HG03354 (cell line): ENCODE measurements at regions not wholly inside any gene's neighbourhood (a gene's known extent, or its start where the extent isn't known, plus 50 kb on each side); places are given as distances from the start of the nearest gene placed in this dataset.

Source experiments
- ATAC-seq: cut with Tn5 transposase; IDR thresholded peaks from one replicate; pipeline ENCODE4 v1.9.1; 2021; ENCODE audit warnings: mild to moderate bottlenecking; ENCODE audit not compliant: unreplicated experiment, poor library complexity, severe bottlenecking

DNA sequence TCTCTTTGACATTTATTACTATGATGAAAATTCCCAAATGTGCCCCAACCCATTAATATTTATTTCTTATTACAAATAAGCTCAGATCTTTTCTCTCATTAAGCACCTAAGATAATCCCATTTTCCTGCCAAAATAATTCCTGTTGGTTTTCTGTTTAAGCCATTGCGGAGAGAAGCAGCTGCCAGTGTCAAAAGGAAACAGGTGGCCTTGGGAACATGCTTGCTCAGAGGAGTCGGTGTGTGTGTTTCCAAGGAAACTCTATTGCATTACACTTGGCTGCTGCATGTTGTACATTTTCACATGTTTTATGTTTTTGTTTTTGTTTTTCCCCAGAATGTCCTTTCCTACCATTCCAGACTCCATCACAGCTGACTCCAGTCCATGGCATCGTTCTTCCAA lies 56.4 kb downstream of the CD24 start:
- no peak for ATAC-seq

DNA sequence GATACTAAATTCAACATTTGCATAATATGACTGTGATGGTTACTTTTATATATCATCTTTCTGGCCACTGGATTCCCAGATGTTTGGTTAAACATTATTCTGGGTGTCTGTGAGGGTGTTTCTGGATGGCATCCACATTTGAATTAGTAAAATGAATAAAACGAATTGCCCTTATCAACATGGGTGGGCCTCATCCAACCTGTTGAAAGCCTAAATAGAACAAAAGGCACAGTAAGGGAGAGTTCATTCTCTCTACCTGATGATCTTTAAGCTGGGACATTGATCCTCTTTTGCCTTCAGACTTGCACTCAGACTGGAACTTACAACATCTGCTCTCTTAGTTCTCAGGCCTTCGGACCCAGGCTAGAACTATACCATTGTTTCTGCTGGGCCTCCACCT lies 57.6 kb downstream of the CD24 start:
- ATAC-seq, result no peak

DNA sequence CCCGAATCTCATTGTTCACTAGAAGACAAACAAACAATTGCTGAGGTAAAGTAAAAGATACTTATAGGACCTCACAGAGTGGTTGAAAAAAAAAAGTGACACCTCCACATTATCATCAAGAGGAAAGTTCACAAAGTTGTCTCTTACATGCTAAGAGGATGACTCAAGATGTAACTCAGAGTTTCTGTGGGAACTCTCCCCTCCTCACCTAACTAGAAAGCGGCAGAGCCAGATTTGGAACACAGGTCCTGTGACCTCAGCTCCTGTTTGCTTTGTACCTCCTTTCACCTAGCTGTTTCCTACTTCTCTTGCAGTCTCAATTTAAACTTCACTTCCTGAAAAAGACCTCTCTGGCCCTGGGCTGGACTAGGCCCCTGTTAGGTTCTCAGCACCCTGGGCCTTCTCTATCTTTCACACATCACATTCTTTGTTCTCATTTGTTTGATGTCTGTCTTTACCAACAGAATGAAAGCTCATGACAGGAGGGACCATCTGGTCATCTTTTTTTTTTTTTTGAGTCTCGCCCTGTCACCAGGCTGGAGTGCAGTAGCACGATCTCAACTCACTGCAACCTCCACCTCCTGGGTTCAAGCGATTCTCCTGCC lies 60.8 kb downstream of the CD24 start:
- no peak for ATAC-seq

- ATAC-seq, result no peak
Measured at GRCh38 chr6:106913111-106913510, 61.4 kb downstream of the CD24 start.

DNA sequence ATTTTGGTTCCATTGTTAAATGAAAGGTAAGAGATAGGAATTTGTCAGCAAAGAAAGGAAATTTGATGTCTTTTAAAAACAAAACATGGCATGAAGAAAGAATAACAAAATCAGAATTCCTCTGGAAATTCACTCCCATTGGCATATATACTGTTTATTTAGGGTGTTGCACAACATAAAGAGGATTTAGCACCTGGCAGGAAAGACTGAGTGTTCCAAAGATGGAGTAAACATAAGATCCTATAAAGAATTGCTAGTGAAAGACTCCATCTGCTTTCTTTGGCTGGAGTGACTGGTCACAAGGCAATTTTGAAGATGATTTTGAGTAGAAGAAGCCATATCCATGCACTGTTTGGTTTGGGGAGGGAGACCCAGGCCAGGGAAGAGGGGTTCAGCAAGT lies 62.4 kb downstream of the CD24 start:
- no peak for ATAC-seq

DNA sequence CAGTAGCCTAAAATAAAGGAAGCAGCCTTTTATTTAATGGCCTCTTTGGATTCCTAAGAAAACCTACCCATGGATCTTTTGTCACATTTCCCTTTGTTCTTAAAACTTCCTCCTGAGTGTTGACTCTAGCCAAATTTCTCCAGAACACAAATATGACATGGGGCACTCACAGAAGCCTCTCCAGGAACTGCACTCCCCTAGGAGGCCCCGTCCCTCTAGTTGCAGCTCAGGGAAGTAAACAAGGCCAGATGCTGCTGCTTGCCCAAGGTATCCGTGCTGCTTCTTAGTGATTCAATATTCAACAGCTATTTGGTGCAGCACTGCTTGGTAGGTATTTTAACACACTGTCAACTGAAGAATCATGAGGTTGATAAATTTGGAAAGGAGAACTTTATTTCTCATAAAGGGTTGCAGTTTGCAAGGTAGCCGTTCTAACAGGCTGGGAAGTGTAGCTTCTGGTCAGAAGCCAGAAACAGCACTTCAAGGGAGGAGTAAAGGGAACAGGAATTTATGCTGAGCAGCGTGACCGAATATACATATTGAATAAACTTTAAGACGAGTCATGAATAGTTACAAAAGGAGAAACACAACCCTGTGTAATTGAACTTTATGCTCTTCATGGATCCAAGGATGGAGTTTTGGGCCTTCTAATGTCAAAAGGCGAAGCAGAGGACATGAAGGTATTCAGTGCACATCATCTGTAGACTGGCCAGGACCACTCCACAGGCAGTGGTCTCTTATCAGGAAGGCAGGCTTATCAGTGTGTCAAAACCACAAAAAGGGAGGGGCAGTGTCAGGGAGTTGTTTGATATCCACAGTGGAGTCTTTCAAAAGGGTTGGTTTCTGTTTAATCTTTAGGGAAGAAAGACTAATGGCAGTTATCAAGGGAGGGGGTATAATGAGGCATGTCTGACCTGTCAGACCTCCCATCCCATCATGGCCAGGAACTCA lies 63.3 kb downstream of the CD24 start:
- ATAC-seq, result no peak

- no peak for ATAC-seq
Measured at GRCh38 chr6:106908386-106908840, 66.1 kb downstream of the CD24 start.

- ATAC-seq, result no peak
Measured at GRCh38 chr6:106907754-106908153, 66.8 kb downstream of the CD24 start.

DNA sequence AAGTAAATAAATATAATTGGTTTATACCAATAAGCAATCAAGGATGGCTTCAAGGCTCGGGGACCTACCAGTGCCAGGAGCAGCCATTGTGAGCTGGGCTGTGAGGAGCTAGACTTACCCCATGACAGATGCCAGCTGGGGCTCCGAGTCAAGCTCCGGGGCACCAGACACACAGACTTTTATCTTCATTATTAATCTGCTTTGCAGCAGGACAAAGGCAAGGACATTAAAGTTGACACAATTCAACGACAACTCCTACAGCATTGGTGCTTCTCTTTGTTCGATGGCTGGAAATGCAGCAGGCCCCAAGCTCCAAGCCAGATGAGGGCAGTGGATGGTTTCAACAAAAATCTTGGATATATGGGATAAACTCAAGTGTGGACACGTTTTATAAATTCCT lies 68.3 kb downstream of the CD24 start:
- no peak for ATAC-seq

DNA sequence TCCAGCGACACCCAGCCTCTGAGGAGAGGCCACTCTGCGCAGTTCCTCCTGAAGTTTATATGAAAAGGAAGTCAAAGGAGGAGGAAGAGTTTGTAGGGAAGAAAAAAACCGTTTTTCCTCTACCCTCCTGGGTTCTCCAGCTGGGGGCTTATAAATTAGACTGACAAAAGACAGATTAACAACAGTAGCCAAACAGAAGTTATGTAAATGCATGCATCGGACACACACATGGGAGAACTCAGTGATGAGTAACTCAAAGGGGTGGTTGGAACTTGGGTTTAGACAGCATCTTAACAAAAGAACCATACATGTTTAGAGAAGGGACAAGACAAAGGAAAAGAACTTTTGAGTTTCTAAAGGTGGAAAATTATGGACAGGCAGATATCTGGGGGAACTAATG lies 71.2 kb downstream of the CD24 start:
- no peak for ATAC-seq

DNA sequence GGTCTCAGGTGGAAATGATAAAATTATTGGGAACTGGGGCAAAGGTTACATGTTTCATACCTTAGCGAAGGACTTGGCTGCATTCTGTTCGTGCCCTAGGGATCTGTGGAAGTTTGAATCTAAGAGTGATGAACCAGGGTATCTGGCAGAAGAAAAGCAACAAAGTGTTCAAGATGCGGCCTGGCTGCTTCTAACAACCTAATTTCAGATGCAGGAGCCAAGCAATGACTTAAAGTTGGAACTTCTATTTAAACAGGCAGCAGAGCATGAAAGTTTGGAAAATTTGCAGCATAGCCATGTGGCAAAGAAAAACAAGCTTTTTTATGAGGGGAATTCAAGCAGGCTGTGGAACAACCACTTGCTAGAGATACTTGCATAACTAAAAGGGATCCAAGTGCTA lies 73.5 kb downstream of the CD24 start:
- no peak for ATAC-seq

- no peak for ATAC-seq
Measured at GRCh38 chr6:106899697-106900096, 74.8 kb downstream of the CD24 start.

DNA sequence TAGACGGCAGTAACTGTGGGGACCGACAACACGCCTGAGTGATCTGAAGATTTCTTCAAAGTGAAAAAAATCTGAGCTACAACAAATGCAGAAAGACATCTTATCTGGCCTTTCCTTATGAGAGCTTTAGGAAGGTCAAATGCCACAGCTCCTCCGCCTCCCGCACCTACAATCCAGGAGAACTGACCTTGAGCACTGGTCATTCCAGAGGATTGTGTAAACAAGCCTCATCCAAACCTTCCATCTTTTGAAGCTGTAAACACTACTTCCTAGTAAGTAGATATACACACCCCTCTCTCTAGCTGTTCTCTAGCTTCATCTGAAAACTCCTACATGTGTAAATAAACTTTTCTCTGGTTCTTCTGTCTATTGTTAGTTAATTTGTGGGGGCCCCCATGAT lies 76.9 kb downstream of the CD24 start:
- ATAC-seq, result no peak

- ATAC-seq, result no peak
Measured at GRCh38 chr6:106895703-106896040, 78.9 kb downstream of the CD24 start.

DNA sequence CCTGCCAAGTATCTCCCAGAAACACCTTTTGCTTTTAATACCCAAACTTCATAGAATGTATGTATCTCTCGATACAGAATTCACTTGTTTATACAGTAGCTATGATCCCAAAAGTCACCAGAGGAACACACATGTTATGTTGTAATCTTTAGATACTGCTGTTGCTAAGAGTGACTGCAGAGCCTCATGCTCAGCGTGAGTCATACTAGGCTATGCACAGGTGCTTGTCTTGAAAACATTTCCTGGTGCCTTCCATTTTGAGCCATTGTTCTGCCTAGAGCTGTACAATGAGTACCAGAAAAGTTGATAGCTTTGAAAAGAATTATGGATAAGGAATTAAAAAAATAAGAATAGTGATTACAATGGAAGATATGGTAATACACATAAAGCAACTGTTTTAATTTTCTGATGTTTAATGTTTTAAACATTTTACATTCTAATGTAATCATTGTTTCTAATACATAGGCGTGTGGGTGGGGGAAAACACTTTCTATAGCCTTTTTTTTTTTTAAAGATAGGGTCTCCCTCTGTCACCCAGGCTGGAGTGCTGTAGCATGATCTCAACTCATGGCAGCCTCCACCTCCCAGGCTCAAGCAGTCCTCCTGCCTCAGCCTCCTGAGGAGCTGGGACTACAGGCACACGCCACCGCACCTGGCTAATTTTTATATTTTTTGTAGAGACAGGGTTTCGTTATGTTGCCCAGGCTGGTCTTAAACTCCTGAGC lies 79.4 kb downstream of the CD24 start:
- ATAC-seq, result no peak

GRCh38 chr6:106892186-106892585 lies 82.3 kb downstream of the CD24 start:
- no peak for ATAC-seq

GRCh38 chr6:106890447-106890846 lies 84.1 kb downstream of the CD24 start:
- ATAC-seq, result no peak

- no peak for ATAC-seq
Measured at GRCh38 chr6:106889692-106890091, 84.8 kb downstream of the CD24 start.

GRCh38 chr6:106886922-106887797 lies 87.4 kb downstream of the CD24 start:
- ATAC-seq, result no peak
